GM18867 (cell line): ENCODE measurements at regions not wholly inside any gene's neighbourhood (a gene's known extent, or its start where the extent isn't known, plus 50 kb on each side); places are given as distances from the start of the nearest gene placed in this dataset.
A peak's percentile ranks its signal among the peaks of the same experiment; 100 is the strongest.

Source experiments
- ATAC-seq: cut with Tn5 transposase; IDR thresholded peaks from one replicate; pipeline ENCODE4 v1.9.1; 2021; ENCODE audit warnings: mild to moderate bottlenecking, moderate library complexity; ENCODE audit not compliant: unreplicated experiment

- peak; percentile 49 for ATAC-seq
These were observed 128.4 kb downstream of the DAD1 start for GRCh38 chr14:22460461-22461195.

GRCh38 chr14:22458737-22459136, 130.3 kb downstream of the DAD1 start:
- ATAC-seq = no peak

DNA sequence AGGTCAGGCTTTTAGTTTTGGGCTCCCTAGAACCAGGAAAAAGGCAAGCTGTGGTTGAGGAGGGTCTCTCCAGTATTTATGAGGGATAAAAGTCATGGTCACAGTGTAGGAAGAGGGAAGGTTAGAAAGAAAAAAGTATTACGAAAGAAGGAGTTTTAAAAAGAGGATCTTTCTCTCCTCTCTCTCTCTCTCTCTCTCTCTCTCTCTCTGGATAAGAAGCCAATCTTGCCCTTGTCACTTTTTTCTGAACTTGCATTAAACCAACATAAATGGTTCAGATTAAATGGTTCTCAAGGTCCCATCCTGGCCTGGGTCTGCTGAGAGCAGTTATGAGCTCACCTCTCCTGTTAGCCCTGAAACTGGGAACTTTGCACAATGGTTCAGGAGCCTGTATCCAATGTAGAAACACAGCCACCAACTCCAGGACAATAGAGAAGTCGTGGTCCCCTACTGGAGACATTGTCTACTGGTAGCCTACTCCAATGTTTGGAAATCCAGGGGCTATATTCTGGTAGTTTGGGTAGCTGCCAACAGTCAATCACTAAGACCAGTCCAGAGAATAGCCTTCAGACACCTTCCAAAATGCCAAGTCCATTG, 131.9 kb downstream of the DAD1 start:
- no peak for ATAC-seq

GRCh38 chr14:22456421-22456820, 132.6 kb downstream of the DAD1 start:
- ATAC-seq = no peak

DNA sequence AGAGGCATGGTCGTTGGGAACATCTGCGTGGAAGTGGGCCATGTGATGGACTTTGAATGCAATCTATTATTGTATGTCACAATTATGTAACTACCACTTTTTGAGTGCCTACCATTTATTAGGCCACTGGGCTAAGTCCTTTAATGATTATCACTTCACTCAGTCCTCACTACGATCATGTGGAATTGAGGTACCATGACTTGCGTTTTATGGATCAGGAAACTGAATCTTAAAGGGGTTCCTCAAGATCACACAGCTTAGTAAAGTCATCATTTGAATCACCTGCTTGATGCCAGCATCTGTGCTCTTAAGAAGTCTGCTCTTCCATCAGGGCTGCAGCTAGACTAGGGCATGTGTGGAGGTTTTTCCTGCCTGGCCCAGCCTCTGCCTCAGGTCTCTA, 136.7 kb downstream of the DAD1 start:
- no peak for ATAC-seq

DNA sequence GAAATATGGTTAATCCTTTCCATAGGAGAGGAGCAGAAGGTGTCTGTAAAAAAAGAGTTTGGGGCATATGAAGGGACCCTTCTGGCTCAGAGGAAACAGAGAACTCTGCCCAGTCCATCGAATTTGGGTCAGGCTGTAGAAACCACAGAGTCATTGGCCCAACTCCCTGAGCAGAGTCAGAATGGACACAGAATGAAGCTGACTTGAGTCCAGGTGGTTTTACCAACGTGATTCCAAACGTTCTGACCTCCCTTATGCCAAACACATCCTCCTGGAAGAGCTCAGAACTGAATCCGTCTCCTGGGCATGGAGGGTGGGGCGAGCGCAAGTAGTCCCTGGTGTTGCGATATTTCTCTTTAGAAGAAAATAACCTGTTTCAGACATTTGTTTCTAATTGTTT, 138.8 kb downstream of the DAD1 start:
- ATAC-seq = no peak

DNA sequence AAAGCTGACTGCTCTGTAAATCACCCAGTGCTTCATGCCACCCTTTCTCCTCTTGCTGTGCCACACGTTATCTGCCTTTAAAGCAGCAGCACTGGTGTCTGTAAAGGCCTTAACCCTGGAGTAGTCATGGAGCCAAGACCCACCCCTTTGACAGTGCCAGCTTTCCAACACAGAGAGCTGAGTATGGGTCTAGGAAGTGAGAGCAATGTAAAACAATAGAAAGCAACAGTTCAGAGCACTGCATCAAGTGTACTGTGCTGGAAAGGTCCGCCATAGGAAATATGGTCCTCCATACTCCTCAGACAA, 139.5 kb downstream of the DAD1 start:
- ATAC-seq = no peak

- peak; percentile 37 for ATAC-seq
These were observed 140.0 kb downstream of the DAD1 start for GRCh38 chr14:22448905-22449599.

- ATAC-seq = peak; percentile 71
These were observed 140.8 kb downstream of the DAD1 start for GRCh38 chr14:22448035-22448904.

- no peak for ATAC-seq
These were observed 150.3 kb downstream of the DAD1 start for GRCh38 chr14:22438742-22439141.

GRCh38 chr14:22434901-22435550, 154.0 kb downstream of the DAD1 start:
- ATAC-seq = no peak

DNA sequence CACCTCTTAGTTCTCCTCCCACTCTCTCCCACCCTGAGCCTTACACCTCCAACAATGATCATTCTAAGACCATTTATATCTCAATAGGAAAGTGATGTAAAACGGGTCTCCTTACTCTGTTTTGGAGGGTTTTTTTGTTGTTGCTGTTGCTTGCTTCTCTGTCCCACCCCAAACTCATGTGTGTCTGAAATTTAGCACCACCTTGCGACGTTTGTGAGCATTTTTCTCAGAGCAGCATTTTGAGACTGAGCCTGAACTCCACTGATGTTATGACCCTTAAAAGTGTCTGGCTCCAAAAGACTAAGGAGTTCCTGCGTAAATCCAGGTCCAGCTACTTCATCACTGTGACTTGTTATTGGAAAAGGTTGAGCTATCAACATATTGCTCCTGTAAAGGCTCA, 155.0 kb downstream of the DAD1 start:
- no peak for ATAC-seq

GRCh38 chr14:22433069-22433468, 156.0 kb downstream of the DAD1 start:
- no peak for ATAC-seq

- ATAC-seq = no peak
These were observed 156.6 kb downstream of the DAD1 start for GRCh38 chr14:22432348-22432976.

- no peak for ATAC-seq
These were observed 159.3 kb downstream of the DAD1 start for GRCh38 chr14:22429546-22430294.

DNA sequence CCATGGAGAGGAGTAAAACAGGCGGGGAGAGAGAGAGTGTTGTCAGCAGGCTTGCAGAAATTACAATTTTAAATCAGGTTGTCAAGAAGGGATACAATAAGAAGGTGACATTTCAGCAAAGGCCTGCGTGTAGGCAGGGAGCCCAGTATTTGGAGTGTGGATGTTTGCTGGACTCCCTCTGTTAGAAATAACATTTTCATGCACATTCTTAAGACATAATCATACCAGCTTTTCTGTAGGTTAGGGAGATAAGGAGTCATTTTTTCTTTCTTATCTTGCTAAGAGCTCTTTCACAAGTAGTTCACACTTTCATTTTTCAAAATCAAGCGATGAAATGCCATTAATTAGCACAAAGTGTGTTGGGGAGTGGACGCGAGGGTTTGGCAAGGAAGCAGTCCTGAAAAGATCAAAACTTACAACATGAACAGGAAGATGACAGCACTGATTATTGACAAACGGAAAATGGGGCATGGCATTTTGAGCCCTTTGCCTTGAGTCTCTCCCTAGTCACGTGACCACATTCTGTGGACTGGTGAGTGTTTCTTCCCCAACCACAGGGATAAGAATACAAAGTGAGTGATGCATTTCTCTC, 160.2 kb downstream of the DAD1 start:
- no peak for ATAC-seq

DNA sequence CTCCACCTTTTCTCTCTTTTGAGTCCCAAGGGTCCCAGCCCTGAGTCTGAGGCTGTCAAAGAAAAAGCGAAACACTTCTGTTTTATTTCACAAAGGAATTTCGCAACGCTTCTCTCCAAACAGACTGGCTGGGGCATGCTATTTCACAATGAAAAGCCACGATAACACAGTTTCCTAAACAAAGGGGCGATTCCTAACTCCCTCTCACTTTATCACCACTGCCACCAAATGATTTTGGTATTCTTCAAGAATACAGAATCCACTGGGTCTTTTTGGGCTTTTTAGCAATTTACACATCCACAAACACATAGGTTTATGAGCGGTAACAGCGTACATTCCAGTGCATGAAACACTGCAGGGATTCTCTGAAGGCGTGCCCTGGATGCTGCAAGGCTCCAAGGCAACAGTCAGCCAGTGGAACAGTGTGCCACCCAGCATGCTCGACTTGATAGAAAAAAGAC, 161.2 kb downstream of the DAD1 start:
- no peak for ATAC-seq

- no peak for ATAC-seq
These were observed 162.3 kb downstream of the DAD1 start for GRCh38 chr14:22426711-22427110.

GRCh38 chr14:22423958-22424357, 165.1 kb downstream of the DAD1 start:
- no peak for ATAC-seq
